ENCODE measurements at regions not wholly inside any gene's neighbourhood (a gene's known extent, or its start where the extent isn't known, plus 50 kb on each side); places are given as distances from the start of the nearest gene placed in this dataset.

- TF ChIP-seq POLR2A (IDR thresholded peaks at IDR 0.05; ENCODE audit: low read length) (no peak), GATA1 (IDR thresholded peaks at IDR 0.05; ENCODE audit: low read depth, low read length) (no peak)
Measured at GRCh38 chr18:10378688-10379420, 75.6 kb upstream of the APCDD1 start.

Data from erythroblast (primary cell).